HG03558 (cell line): ENCODE measurements at regions not wholly inside any gene's neighbourhood (a gene's known extent, or its start where the extent isn't known, plus 50 kb on each side); places are given as distances from the start of the nearest gene placed in this dataset.

ENCODE experiments used
- ATAC-seq: cut with Tn5 transposase; IDR thresholded peaks from one replicate; pipeline ENCODE4 v1.9.1; 2021; ENCODE audit warnings: moderate number of reproducible peaks; ENCODE audit not compliant: unreplicated experiment; ENCODE audit errors: extremely low read depth

GRCh38 chr6:135784507-135784906 lies 67.0 kb upstream of the PDE7B start:
- ATAC-seq: no peak

GRCh38 chr6:135789375-135790050 lies 62.0 kb upstream of the PDE7B start:
- no peak for ATAC-seq

- no peak for ATAC-seq
Observed at GRCh38 chr6:135791441-135791840, 60.1 kb upstream of the PDE7B start.

DNA sequence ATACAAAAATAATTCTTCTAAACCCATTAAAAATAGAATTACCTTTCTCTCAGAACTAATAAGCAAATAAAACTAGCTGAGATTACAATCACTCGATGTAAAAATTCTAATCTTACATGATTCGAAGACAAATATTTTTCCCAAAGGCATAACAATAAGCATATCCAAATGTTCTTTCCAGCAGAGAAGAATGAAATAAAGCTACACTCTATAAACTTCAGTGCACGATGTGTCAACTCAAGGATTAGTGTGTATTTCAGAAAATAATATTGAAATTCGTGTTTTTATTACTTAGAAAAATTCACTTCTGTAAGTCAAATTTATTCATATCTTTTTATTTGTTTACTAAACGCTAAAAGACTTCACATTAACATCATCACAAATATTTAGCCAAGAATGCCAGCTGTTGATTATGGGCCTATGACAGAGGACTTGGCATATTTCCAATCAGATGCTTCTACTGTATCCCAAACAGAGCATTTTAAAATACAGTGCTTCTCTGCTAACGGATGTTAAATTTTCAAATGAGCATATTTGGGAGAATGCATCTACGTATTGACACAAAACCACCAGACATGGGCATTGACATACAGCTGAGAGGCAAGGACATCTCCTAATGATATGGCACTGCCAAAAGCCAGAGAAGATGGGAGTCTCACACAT lies 54.7 kb upstream of the PDE7B start:
- ATAC-seq: no peak

DNA sequence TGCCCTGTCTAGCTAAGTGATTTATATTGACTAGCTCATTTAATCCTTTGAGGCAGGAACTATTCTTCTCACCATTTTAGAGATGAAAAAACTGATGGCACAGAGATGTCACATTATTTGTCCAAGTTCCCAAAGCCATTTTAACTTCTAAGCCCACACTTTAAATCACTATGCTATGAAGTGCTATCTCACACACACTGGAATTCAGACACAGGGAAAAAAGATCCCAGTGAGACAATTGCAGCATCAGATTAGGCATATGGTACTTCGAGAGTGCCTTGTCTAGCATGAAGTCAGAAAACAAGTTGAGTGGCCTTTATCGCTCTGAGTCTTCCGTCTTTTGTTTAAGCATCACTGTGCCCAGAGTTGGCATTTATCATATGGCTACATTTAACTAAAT lies 54.1 kb upstream of the PDE7B start:
- ATAC-seq: no peak

DNA sequence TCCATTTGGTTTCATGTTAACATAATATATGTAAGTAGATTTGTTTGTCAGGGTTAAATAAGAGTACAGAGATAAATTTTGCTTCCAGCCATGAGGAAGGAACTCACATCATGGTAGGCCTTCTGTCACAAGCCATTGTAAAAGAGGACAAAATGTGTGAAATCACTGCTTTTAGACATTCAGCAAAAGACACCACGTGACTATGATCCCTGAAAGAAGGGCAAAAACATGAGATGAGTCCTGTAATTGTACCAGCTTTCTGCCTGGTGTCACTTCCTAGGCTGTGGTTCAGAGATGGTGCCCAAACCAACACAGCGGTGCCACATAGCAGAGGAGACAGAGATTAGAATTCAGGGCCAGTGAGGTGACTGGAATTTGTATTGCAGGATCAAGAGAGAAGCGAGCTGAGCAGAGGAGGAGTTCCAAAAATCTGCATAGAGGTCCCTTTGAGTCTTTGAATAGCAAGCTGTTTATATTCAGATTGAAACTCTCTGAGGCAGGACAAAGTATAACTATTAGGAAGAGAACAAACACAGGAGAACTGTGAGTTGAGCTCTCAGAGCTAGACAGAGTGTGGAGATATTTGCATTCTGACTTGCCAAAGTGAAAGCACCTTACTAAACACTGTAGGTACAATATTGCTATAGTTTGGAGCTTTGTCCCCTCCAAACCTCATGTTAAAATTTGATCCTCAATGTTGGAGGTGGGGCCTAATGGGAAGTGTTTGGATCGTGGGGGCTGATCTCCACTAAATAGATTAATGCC lies 52.6 kb upstream of the PDE7B start:
- no peak for ATAC-seq
